ENCODE measurements at regions not wholly inside any gene's neighbourhood (a gene's known extent, or its start where the extent isn't known, plus 50 kb on each side); places are given as distances from the start of the nearest gene placed in this dataset.

- no peak for TF ChIP-seq GATA3 (IDR thresholded peaks at IDR 0.05; ENCODE audit: low read depth, low read length)
- no peak for TF ChIP-seq GATA2 (IDR thresholded peaks at IDR 0.05; ENCODE audit: low read depth, low read length)
Observed at GRCh38 chr2:180781276-180781675, 199.1 kb upstream of the UBE2E3 start.

GRCh38 chr2:180778291-180778690 is 202.1 kb upstream of the UBE2E3 start:
- no peak for TF ChIP-seq GATA3 (IDR thresholded peaks at IDR 0.05; ENCODE audit: low read depth, low read length)
- TF ChIP-seq GATA2 (IDR thresholded peaks at IDR 0.05; ENCODE audit: low read depth, low read length): no peak

- TF ChIP-seq GATA2 (IDR thresholded peaks at IDR 0.05; ENCODE audit: low read depth, low read length): no peak
- TF ChIP-seq GATA3 (IDR thresholded peaks at IDR 0.05; ENCODE audit: low read depth, low read length): no peak
Observed at GRCh38 chr2:180776921-180777320, 203.5 kb upstream of the UBE2E3 start.

GRCh38 chr2:180775711-180776110 is 204.7 kb upstream of the UBE2E3 start:
- TF ChIP-seq GATA3 (IDR thresholded peaks at IDR 0.05; ENCODE audit: low read depth, low read length) (no peak), GATA2 (IDR thresholded peaks at IDR 0.05; ENCODE audit: low read depth, low read length) (no peak)

- no peak for TF ChIP-seq GATA2 (IDR thresholded peaks at IDR 0.05; ENCODE audit: low read depth, low read length)
- TF ChIP-seq GATA3 (IDR thresholded peaks at IDR 0.05; ENCODE audit: low read depth, low read length): no peak
Observed at GRCh38 chr2:180763263-180763989, 217.0 kb upstream of the UBE2E3 start.

GRCh38 chr2:180761224-180761623 is 219.2 kb upstream of the UBE2E3 start:
- no peak for TF ChIP-seq GATA3 (IDR thresholded peaks at IDR 0.05; ENCODE audit: low read depth, low read length)
- no peak for TF ChIP-seq GATA2 (IDR thresholded peaks at IDR 0.05; ENCODE audit: low read depth, low read length)

GRCh38 chr2:180759631-180760030 is 220.8 kb upstream of the UBE2E3 start:
- TF ChIP-seq GATA2 (IDR thresholded peaks at IDR 0.05; ENCODE audit: low read depth, low read length) (no peak), GATA3 (IDR thresholded peaks at IDR 0.05; ENCODE audit: low read depth, low read length) (no peak)

GRCh38 chr2:180753809-180754761 is 226.3 kb upstream of the UBE2E3 start:
- TF ChIP-seq GATA2 (IDR thresholded peaks at IDR 0.05; ENCODE audit: low read depth, low read length): no peak
- TF ChIP-seq GATA3 (IDR thresholded peaks at IDR 0.05; ENCODE audit: low read depth, low read length): no peak

- TF ChIP-seq GATA3 (IDR thresholded peaks at IDR 0.05; ENCODE audit: low read depth, low read length) (no peak), GATA2 (IDR thresholded peaks at IDR 0.05; ENCODE audit: low read depth, low read length) (no peak)
Observed at GRCh38 chr2:180751306-180751920, 229.0 kb upstream of the UBE2E3 start.

- TF ChIP-seq GATA3 (IDR thresholded peaks at IDR 0.05; ENCODE audit: low read depth, low read length) (no peak), GATA2 (IDR thresholded peaks at IDR 0.05; ENCODE audit: low read depth, low read length) (no peak)
Observed at GRCh38 chr2:180747728-180748127, 232.7 kb upstream of the UBE2E3 start.

GRCh38 chr2:180743401-180743800 is 237.0 kb upstream of the UBE2E3 start:
- TF ChIP-seq GATA2 (IDR thresholded peaks at IDR 0.05; ENCODE audit: low read depth, low read length) (no peak), GATA3 (IDR thresholded peaks at IDR 0.05; ENCODE audit: low read depth, low read length) (no peak)

- TF ChIP-seq GATA2 (IDR thresholded peaks at IDR 0.05; ENCODE audit: low read depth, low read length) (no peak), GATA3 (IDR thresholded peaks at IDR 0.05; ENCODE audit: low read depth, low read length) (no peak)
Observed at GRCh38 chr2:180742801-180743200, 237.6 kb upstream of the UBE2E3 start.

GRCh38 chr2:180739070-180739469 is 241.3 kb upstream of the UBE2E3 start:
- no peak for TF ChIP-seq GATA2 (IDR thresholded peaks at IDR 0.05; ENCODE audit: low read depth, low read length)
- TF ChIP-seq GATA3 (IDR thresholded peaks at IDR 0.05; ENCODE audit: low read depth, low read length): no peak

GRCh38 chr2:180735799-180736198 is 244.6 kb upstream of the UBE2E3 start:
- TF ChIP-seq GATA3 (IDR thresholded peaks at IDR 0.05; ENCODE audit: low read depth, low read length) (no peak), GATA2 (IDR thresholded peaks at IDR 0.05; ENCODE audit: low read depth, low read length) (no peak)
